Nephron progenitor cell (in vitro differentiated cells): ENCODE measurements at regions not wholly inside any gene's neighbourhood (a gene's known extent, or its start where the extent isn't known, plus 50 kb on each side); places are given as distances from the start of the nearest gene placed in this dataset.

Source experiments
- DNase-seq: peaks from one replicate; pipeline ENCODE4 v3.0.0; 2021
- H3K27ac Mint-ChIP-seq: 2 replicates; pipeline ENCODE4 v1.8.0; 2021; ENCODE audit warnings: mild to moderate bottlenecking, moderate library complexity, mixed read lengths
- H3K27me3 Mint-ChIP-seq: 2 replicates; pipeline ENCODE4 v1.8.0; 2021; ENCODE audit warnings: mild to moderate bottlenecking, low read depth, mixed read lengths; ENCODE audit not compliant: poor library complexity
- H3K36me3 Mint-ChIP-seq: 2 replicates; pipeline ENCODE4 v1.8.0; 2021; ENCODE audit warnings: low read depth, mixed read lengths
- H3K4me1 Mint-ChIP-seq: 2 replicates; pipeline ENCODE4 v1.8.0; 2021; ENCODE audit warnings: mixed read lengths
- H3K4me3 Mint-ChIP-seq: 2 replicates; pipeline ENCODE4 v1.8.0; 2021; ENCODE audit warnings: mild to moderate bottlenecking, moderate library complexity, mixed read lengths
- H3K9me3 Mint-ChIP-seq: 2 replicates; pipeline ENCODE4 v1.8.0; 2021; ENCODE audit warnings: mild to moderate bottlenecking, moderate library complexity, mixed read lengths
- CTCF ChIP-seq: fragments of 200-600 bp; sonication (generic); IDR thresholded peaks from 2 replicates; pipeline ENCODE4 v1.5.0; 2021; ENCODE audit warnings: antibody characterized with exemption

- Mint-ChIP-seq H3K36me3 (no peaks in the 10 kb centered on the region), H3K9me3 (no peaks in the 10 kb centered on the region), H3K4me3 (no peak overlapping the region), H3K27ac (no peak overlapping the region), H3K27me3 (no peaks in the 10 kb centered on the region), H3K4me1 (no peaks in the 10 kb centered on the region)
- no peak for DNase-seq
- no peak for TF ChIP-seq CTCF
Observed at GRCh38 chrX:20753076-20753475, 486.4 kb upstream of the RPS6KA3 start.

GRCh38 chrX:20746690-20747089 lies 480.0 kb upstream of the RPS6KA3 start:
- no peaks in the 10 kb centered on the region for H3K4me1 Mint-ChIP-seq
- no peak for DNase-seq
- H3K4me3 Mint-ChIP-seq: no peak overlapping the region
- TF ChIP-seq CTCF: no peak
- no peaks in the 10 kb centered on the region for H3K9me3 Mint-ChIP-seq
- H3K36me3 Mint-ChIP-seq: no peaks in the 10 kb centered on the region
- H3K27me3 Mint-ChIP-seq: no peaks in the 10 kb centered on the region
- H3K27ac Mint-ChIP-seq: no peak overlapping the region

DNA sequence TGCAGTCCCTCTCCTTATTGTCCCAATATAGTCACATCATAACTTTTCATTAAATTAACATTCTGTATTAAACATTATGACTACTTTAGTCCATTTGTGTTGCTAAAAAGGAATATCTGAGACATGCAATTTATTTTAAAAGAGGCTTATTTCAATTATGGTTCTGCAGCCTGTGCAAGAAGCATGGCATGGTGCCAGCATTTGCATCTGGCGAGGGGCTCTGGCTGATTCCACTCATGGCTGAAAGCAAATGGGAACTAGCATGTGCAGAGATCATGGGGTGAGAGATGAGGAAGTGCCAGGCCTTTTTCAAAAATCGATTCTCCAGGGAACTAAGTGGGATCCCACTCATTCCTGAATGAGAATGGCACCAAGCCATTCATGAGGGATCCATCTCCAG lies 476.3 kb upstream of the RPS6KA3 start:
- no peak for TF ChIP-seq CTCF
- no peaks in the 10 kb centered on the region for H3K9me3 Mint-ChIP-seq
- no peak overlapping the region for H3K27ac Mint-ChIP-seq
- DNase-seq: no peak
- H3K4me3 Mint-ChIP-seq: no peak overlapping the region
- H3K36me3 Mint-ChIP-seq: no peaks in the 10 kb centered on the region
- peaks cover 5% of the 10 kb centered on the region for H3K27me3 Mint-ChIP-seq
- H3K4me1 Mint-ChIP-seq: no peaks in the 10 kb centered on the region

- no peak for TF ChIP-seq CTCF
- Mint-ChIP-seq H3K4me3 (no peak overlapping the region), H3K4me1 (no peaks in the 10 kb centered on the region), H3K27me3 (peaks cover 5% of the 10 kb centered on the region), H3K36me3 (no peaks in the 10 kb centered on the region), H3K27ac (no peak overlapping the region), H3K9me3 (no peaks in the 10 kb centered on the region)
- DNase-seq: no peak
Observed at GRCh38 chrX:20742106-20742505, 475.4 kb upstream of the RPS6KA3 start.

GRCh38 chrX:20740443-20740842 lies 473.7 kb upstream of the RPS6KA3 start:
- Mint-ChIP-seq H3K4me1 (no peaks in the 10 kb centered on the region), H3K36me3 (no peaks in the 10 kb centered on the region), H3K27me3 (peaks cover 5% of the 10 kb centered on the region), H3K9me3 (no peaks in the 10 kb centered on the region), H3K4me3 (no peak overlapping the region), H3K27ac (no peak overlapping the region)
- no peak for DNase-seq
- no peak for TF ChIP-seq CTCF

DNA sequence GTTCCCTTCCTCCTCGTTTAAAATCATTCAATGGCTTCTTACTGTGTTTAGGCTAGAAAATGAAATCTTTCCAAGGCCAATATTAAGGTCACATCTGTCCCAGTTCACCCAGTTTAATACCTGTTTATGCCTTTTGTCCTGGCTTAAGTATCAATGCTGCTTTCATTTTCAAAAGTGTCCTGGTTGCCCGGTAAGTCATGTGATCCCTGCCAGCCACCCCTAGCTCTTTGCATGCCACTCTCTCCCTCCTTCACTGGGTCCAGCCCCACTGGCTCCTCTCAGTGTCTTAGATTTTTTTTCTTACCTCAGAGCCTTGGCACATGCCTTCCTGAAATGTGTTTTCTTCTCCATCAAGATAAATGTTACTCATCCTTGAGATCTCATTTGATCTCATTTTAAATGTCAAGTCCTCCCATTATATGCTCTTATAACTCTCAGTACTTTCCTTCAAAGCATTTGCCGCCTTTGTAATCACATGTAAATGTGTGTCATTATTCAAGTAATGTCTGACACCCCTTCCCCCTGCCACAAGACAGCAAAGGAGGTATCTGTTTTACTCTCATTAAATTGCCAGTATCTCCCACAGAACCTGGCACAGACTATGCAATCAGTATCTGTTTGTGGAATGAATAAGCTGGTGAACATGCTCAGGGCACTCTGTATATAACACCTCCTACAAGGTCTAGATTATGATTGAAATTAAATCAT lies 472.5 kb upstream of the RPS6KA3 start:
- H3K4me3 Mint-ChIP-seq: no peak overlapping the region
- no peak overlapping the region for H3K27ac Mint-ChIP-seq
- no peak for DNase-seq
- peaks cover 5% of the 10 kb centered on the region for H3K27me3 Mint-ChIP-seq
- peaks cover 3% of the 10 kb centered on the region for H3K9me3 Mint-ChIP-seq
- no peak for TF ChIP-seq CTCF
- no peaks in the 10 kb centered on the region for H3K4me1 Mint-ChIP-seq
- no peaks in the 10 kb centered on the region for H3K36me3 Mint-ChIP-seq
